GM21367 (cell line): ENCODE measurements at regions not wholly inside any gene's neighbourhood (a gene's known extent, or its start where the extent isn't known, plus 50 kb on each side); places are given as distances from the start of the nearest gene placed in this dataset.

Experiments
- ATAC-seq: cut with Tn5 transposase; IDR thresholded peaks from one replicate; pipeline ENCODE4 v1.9.1; 2021; ENCODE audit not compliant: unreplicated experiment

- no peak for ATAC-seq
These were observed 555.2 kb downstream of the COL12A1 start for GRCh38 chr6:74650668-74651067.

GRCh38 chr6:74646461-74646860 lies 559.4 kb downstream of the COL12A1 start:
- ATAC-seq = no peak

GRCh38 chr6:74645108-74645849 lies 560.6 kb downstream of the COL12A1 start:
- no peak for ATAC-seq

- no peak for ATAC-seq
These were observed 563.8 kb downstream of the COL12A1 start for GRCh38 chr6:74642101-74642500.

GRCh38 chr6:74638412-74638811 lies 567.4 kb downstream of the COL12A1 start:
- ATAC-seq = no peak

GRCh38 chr6:74632196-74632875 lies 573.5 kb downstream of the COL12A1 start:
- no peak for ATAC-seq

GRCh38 chr6:74631564-74631963 lies 574.3 kb downstream of the COL12A1 start:
- ATAC-seq = no peak

- no peak for ATAC-seq
These were observed 579.6 kb downstream of the COL12A1 start for GRCh38 chr6:74626288-74626687.

GRCh38 chr6:74623027-74623426 lies 582.8 kb downstream of the COL12A1 start:
- no peak for ATAC-seq

GRCh38 chr6:74611220-74611619 lies 594.6 kb downstream of the COL12A1 start:
- no peak for ATAC-seq

- no peak for ATAC-seq
These were observed 595.5 kb downstream of the COL12A1 start for GRCh38 chr6:74610352-74610751.

GRCh38 chr6:74609871-74610270 lies 596.0 kb downstream of the COL12A1 start:
- ATAC-seq = no peak

GRCh38 chr6:74607934-74608333 lies 597.9 kb downstream of the COL12A1 start:
- no peak for ATAC-seq

GRCh38 chr6:74607468-74607867 lies 598.4 kb downstream of the COL12A1 start:
- ATAC-seq = no peak

GRCh38 chr6:74606582-74607071 lies 599.2 kb downstream of the COL12A1 start:
- ATAC-seq = no peak

- no peak for ATAC-seq
These were observed 599.8 kb downstream of the COL12A1 start for GRCh38 chr6:74605922-74606581.

GRCh38 chr6:74604279-74604678 lies 601.6 kb downstream of the COL12A1 start:
- no peak for ATAC-seq

- no peak for ATAC-seq
These were observed 602.4 kb downstream of the COL12A1 start for GRCh38 chr6:74603322-74604076.

- no peak for ATAC-seq
These were observed 603.6 kb downstream of the COL12A1 start for GRCh38 chr6:74602206-74602605.

GRCh38 chr6:74598462-74599393 lies 607.1 kb downstream of the COL12A1 start:
- peak; percentile 93 for ATAC-seq
